ENCODE measurements at regions not wholly inside any gene's neighbourhood (a gene's known extent, or its start where the extent isn't known, plus 50 kb on each side); places are given as distances from the start of the nearest gene placed in this dataset.

DNA sequence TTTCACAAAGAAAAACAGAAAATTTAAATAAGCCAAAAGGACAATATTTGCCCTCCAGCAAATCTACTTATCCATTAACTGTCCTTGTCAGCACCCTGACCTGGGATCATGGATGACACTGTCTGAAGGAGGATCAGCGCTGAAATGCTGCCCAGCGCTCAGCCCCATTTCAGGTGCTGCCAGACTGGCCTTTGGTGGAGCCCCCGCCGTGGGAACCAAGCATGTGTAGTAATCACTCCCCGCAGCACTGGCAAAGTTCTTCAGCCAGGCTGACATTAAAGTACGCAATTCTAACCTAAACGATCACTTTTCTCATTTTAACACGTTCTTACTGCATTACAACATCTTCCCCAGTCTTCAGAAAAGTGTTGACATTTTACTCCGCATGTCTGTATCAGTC, 108.6 kb upstream of the GPC1 start:
- TF ChIP-seq, protein P1, sequence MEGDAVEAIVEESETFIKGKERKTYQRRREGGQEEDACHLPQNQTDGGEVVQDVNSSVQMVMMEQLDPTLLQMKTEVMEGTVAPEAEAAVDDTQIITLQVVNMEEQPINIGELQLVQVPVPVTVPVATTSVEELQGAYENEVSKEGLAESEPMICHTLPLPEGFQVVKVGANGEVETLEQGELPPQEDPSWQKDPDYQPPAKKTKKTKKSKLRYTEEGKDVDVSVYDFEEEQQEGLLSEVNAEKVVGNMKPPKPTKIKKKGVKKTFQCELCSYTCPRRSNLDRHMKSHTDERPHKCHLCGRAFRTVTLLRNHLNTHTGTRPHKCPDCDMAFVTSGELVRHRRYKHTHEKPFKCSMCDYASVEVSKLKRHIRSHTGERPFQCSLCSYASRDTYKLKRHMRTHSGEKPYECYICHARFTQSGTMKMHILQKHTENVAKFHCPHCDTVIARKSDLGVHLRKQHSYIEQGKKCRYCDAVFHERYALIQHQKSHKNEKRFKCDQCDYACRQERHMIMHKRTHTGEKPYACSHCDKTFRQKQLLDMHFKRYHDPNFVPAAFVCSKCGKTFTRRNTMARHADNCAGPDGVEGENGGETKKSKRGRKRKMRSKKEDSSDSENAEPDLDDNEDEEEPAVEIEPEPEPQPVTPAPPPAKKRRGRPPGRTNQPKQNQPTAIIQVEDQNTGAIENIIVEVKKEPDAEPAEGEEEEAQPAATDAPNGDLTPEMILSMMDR (IDR thresholded peaks at IDR 0.05; ENCODE audit: insufficient read depth, low read depth, low read length): no peak
- TF ChIP-seq EZH2 (IDR thresholded peaks at IDR 0.05; ENCODE audit: insufficient read depth, low read length): no peak

Data from astrocyte (in vitro differentiated cells and primary cell).